MM.1S (cell line): ENCODE measurements at regions not wholly inside any gene's neighbourhood (a gene's known extent, or its start where the extent isn't known, plus 50 kb on each side); places are given as distances from the start of the nearest gene placed in this dataset.

Experiments used
- EZH2 ChIP-seq: fragments of 300-600 bp; sonication (generic); optimal IDR thresholded peaks from 2 replicates; pipeline ENCODE3; 2017; ENCODE audit warnings: low read depth, mild to moderate bottlenecking, antibody characterized with exemption, low read length, mixed read lengths
- TF ChIP-seq, protein P1 (sequence below): fragments of 300-600 bp; sonication (generic); IDR thresholded peaks from 2 replicates; pipeline ENCODE4 v1.5.1; 2016; ENCODE audit warnings: antibody characterized with exemption, low read length, mixed read lengths

DNA sequence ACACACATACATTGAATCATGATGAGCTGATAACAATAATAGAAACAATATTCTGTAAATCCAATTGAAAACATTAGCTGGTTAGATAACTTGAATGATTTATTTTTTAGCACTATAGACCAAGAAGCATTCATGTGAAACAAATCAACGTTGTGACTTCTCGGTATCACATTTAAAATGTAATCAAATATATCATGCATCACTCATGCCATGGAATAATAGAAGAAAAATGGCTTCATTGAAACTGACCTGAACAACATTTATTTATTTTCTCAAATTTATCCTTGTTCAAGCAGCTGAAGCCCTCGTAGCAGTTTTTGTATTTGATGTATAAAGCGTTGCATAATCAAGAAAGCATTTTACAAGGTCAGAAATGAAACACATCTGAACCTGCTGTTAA is 299.6 kb upstream of the CDH18 start:
- TF ChIP-seq, protein P1, sequence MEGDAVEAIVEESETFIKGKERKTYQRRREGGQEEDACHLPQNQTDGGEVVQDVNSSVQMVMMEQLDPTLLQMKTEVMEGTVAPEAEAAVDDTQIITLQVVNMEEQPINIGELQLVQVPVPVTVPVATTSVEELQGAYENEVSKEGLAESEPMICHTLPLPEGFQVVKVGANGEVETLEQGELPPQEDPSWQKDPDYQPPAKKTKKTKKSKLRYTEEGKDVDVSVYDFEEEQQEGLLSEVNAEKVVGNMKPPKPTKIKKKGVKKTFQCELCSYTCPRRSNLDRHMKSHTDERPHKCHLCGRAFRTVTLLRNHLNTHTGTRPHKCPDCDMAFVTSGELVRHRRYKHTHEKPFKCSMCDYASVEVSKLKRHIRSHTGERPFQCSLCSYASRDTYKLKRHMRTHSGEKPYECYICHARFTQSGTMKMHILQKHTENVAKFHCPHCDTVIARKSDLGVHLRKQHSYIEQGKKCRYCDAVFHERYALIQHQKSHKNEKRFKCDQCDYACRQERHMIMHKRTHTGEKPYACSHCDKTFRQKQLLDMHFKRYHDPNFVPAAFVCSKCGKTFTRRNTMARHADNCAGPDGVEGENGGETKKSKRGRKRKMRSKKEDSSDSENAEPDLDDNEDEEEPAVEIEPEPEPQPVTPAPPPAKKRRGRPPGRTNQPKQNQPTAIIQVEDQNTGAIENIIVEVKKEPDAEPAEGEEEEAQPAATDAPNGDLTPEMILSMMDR: no peak
- TF ChIP-seq EZH2: no peak
